Esophagus (tissue), 2 donors: ENCODE measurements at regions not wholly inside any gene's neighbourhood (a gene's known extent, or its start where the extent isn't known, plus 50 kb on each side); places are given as distances from the start of the nearest gene placed in this dataset.

Experiments used
- H3K27ac ChIP-seq, 2 donors: one replicate each; pipeline ENCODE4 v1.5.1; 2013; ENCODE audit warnings: low read depth in 2 of 2, mild to moderate bottlenecking in 2 of 2, inconsistent platforms in 1 of 2, low read length in 1 of 2, moderate library complexity in 1 of 2
- H3K27me3 ChIP-seq, 2 donors: one replicate each; pipeline ENCODE4 v1.6.1; 2013; ENCODE audit warnings: low read length in 2 of 2, control low read depth in 1 of 2, mild to moderate bottlenecking in 1 of 2; ENCODE audit not compliant: insufficient read depth in 2 of 2, control insufficient read depth in 1 of 2
- H3K36me3 ChIP-seq, 2 donors: one replicate each; pipeline ENCODE4 v1.6.1; 2013; ENCODE audit warnings: low read length in 1 of 2; ENCODE audit not compliant: control insufficient read depth in 2 of 2, insufficient read depth in 2 of 2
- H3K4me1 ChIP-seq, 2 donors: one replicate each; pipeline ENCODE4 v1.6.1; 2013; ENCODE audit warnings: low read length in 1 of 2; ENCODE audit not compliant: control insufficient read depth in 2 of 2, insufficient read depth in 2 of 2
- H3K4me3 ChIP-seq, 2 donors: one replicate each; pipeline ENCODE4 v1.5.1; 2013; ENCODE audit warnings: low read length in 2 of 2, mild to moderate bottlenecking in 2 of 2, low read depth in 1 of 2, moderate library complexity in 1 of 2
- H3K9me3 ChIP-seq, 2 donors: one replicate each; pipeline ENCODE4 v1.6.1; 2013; ENCODE audit warnings: mild to moderate bottlenecking in 2 of 2, low read depth in 1 of 2, low read length in 1 of 2, moderate library complexity in 1 of 2; ENCODE audit not compliant: control insufficient read depth in 2 of 2, insufficient read depth in 1 of 2
- WGBS, 2 donors: extraction: QIAGEN DNeasy Blood & Tissue Kit; methylation state at CpG; one replicate each; pipeline ENCODE4 v1.1.7; 2013; 5-methylcytosine and 5-hydroxymethylcytosine counted together
- donor health status: healthy with polysubstance abuse.
- donor health status: Bipolar disorder and iron deficiency.

DNA sequence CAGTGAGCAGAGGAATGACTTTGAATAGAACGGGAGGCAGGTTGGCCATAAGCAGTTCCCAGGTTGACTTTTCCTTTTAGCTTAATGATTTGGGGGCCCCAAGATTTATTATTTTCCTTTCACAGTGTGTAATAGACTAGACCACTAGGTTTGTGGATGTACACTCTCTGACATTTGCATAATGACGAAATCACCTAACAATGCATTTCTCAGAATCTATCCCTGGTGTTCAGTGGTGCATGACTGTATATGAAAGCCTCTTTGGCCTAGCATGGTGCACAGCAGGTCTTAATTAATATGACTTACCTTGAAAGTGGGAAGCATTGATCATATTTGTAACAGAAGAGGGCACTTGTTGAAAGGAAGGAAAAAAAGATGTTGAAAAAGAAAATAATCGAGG lies 761.9 kb downstream of the TYW1 start:
- Histone ChIP-seq H3K4me1 (no peaks in the 10 kb centered on the region), H3K27ac (no peak overlapping the region), H3K27me3 (no peaks in the 10 kb centered on the region), H3K36me3 (no peaks in the 10 kb centered on the region), H3K9me3 (no peaks in the 10 kb centered on the region), H3K4me3 (no peak overlapping the region)
- 75 to 83% methylated on average over 3 of the region's 3 CpGs for WGBS, 2 donors

DNA sequence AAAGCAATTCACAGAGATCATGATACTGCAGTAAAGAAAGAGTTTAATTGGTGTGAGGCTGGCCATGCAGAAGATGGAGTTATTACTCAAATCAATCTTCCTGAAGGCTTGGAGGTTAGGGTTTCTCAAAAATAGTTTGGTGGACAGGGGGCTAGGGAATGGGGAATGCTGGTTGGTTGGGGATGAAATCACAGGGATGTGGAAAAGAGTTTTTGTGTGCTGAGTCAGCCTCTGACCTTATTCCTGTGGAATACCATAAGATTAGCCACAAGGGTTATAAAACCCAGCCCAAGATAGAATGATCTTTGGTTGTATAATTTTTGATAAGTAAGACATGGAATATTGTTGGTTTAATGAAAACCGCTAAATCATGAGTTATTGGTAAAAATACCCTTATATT lies 764.3 kb downstream of the TYW1 start:
- 89 to 96% methylated on average over 1 of the region's 1 CpG for WGBS, 2 donors
- H3K4me3 ChIP-seq = no peak overlapping the region
- no peaks in the 10 kb centered on the region for H3K27me3 ChIP-seq

DNA sequence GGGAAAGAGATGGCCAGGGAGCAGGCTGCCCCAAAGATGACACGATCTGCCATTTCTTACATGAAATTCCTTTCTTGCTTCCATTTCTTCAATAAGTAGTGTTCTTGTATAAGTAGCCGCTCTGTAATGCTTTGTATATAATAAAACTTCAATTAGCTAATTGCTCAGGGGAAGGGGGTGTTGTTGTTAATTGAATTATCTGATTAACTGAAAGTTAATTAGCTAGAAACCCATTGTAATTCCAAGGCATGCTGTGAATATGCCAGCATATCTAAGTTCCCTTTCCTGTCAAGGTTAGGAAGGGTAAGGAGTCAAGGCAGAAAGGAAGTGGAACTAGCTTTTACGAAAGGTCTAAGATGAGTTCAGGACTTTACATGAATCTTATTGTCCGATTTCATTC lies 765.9 kb downstream of the TYW1 start:
- no peaks in the 10 kb centered on the region for H3K36me3 ChIP-seq
- H3K27me3 ChIP-seq = no peaks in the 10 kb centered on the region
- H3K27ac ChIP-seq = no peak overlapping the region
- H3K9me3 ChIP-seq = peaks cover 0 to 5% of the 10 kb centered on the region in 2 donors
- no peaks in the 10 kb centered on the region for H3K4me1 ChIP-seq
- WGBS, 2 donors = 83 to 86% methylated on average over 4 of the region's 4 CpGs
- H3K4me3 ChIP-seq = no peak overlapping the region

More for the DNA sequence above, 764.3 kb downstream of the TYW1 start:
- Histone ChIP-seq H3K9me3 (no peaks in the 10 kb centered on the region), H3K36me3 (no peaks in the 10 kb centered on the region), H3K27ac (no peak overlapping the region), H3K4me1 (no peaks in the 10 kb centered on the region)

DNA sequence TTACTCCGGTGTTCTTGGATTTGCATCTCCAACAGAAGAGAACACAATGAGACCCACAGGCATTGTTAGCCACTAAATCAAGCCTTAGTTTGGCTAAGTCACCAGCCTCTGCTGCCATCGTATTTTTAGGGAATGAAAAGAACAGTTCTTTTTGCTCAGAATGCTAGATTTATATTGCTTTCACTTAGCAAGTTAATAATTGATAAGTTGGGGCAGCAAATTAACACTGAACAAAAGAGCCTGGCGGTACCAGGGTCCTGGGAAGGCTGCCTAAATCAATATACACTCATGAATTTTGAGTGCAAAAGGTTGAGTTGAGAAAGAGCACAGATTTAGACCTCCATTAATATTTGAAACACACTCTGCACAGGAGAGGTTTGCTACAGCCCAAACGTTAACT lies 767.7 kb downstream of the TYW1 start:
- WGBS, 2 donors = 40 to 46% methylated on average over 4 of the region's 4 CpGs
- no peak overlapping the region for H3K27ac ChIP-seq
- H3K9me3 ChIP-seq = peaks cover 0 to 5% of the 10 kb centered on the region in 2 donors
- H3K4me3 ChIP-seq = no peak overlapping the region
- H3K27me3 ChIP-seq = no peaks in the 10 kb centered on the region
- H3K36me3 ChIP-seq = no peaks in the 10 kb centered on the region
- no peaks in the 10 kb centered on the region for H3K4me1 ChIP-seq

DNA sequence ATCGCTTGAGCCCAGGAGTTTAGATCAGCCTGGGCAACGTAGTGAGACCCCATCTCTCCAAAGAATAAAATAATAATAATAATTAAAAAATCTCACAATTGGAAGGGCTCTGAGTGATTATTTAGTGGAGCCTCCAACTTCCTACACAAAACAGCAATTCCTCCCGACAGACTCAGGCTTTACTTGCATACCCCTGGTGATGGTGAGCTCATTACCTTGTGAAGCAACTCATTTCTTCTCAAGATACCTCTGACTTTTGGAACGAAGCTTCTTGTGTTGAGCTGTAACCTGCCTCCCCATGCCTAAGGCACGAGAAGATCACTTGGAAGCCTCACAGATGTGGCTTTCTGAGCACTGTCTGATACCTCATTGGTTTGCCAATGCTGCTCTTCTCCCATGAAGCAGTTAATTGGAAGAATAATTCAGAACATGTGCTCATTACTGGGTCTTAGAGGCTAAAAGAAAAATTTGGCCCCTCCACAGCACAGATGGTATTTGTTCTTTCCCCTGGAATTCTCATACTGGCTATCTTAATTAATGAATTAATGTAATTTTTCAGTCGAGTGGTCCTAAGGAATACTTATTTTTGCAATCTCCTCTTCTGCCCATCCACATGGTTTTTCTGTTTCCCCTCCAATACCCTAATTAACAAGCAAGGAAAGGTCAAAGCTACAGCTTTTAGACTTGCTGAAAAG lies 769.0 kb downstream of the TYW1 start:
- Histone ChIP-seq H3K27ac (no peak overlapping the region), H3K4me3 (no peak overlapping the region), H3K27me3 (no peaks in the 10 kb centered on the region), H3K36me3 (no peaks in the 10 kb centered on the region), H3K4me1 (no peaks in the 10 kb centered on the region), H3K9me3 (peaks cover 0 to 8% of the 10 kb centered on the region in 2 donors)
- 80 to 85% methylated on average over 6 of the region's 6 CpGs for WGBS, 2 donors

DNA sequence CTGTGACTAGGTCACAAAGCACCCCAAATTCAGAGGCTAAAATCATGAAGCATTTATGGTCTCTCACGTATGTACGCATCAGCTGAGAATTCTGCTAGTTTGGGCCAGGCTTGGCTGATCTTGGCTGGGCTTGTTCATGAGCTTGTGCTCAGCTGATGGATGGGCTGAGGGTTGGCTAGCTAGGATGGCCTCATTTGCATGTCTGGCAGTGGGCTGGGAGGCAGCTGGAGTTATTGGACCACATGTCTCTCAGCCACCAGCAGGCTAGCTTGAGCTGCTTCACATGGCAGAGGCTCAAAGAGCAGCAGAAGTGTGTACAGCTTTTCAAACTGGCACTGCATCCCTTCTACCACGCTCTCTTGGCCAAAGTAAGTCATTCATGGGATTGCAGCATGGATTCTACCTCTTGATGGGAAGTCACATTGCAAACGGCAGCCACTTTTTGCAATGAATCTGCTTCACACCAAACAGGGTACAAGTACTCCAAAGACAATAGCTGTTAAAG lies 770.3 kb downstream of the TYW1 start:
- no peaks in the 10 kb centered on the region for H3K4me1 ChIP-seq
- 90 to 94% methylated on average over 4 of the region's 4 CpGs for WGBS, 2 donors
- H3K4me3 ChIP-seq = no peak overlapping the region
- H3K36me3 ChIP-seq = no peaks in the 10 kb centered on the region
- no peaks in the 10 kb centered on the region for H3K27me3 ChIP-seq
- no peak overlapping the region for H3K27ac ChIP-seq
- peaks cover 0 to 8% of the 10 kb centered on the region in 2 donors for H3K9me3 ChIP-seq

DNA sequence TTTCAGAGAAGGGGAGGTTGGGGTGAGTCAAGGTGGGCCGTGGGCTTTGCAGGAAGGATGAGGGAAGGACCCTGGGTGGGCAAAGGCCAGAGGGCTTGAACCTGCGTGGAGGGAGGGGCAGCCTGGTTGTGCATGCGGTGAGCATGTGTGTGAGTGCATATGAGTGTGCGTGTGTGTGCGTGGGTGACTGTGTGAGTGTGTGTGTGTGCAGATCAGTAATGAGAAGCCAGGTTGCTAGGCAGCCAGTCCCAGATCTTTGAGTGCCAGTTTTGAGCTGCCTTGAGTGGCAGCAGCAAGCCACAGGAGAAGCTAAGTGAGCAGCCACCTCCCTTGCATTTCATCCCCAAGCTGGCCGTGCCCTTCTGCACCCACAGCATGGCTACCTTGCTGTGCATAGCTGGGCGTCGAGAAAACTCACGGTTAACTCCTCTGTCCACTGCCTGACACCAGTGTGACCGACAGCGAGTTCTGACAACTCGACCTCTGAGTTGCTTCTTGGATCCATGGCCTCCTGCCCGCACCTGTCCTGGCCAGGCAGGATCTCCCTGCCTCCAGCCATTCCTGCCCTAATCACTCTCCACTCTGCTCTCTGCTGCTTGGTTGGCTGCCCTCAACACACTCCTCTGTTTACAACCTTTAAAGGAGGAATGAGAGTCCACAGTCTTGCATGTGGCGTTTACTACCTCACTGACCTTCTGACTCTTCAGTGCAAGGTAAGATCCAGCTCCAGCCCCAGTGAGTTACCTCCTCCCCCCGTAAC lies 775.4 kb downstream of the TYW1 start:
- Histone ChIP-seq H3K4me1 (no peaks in the 10 kb centered on the region), H3K27ac (no peak overlapping the region), H3K4me3 (no peak overlapping the region), H3K36me3 (no peaks in the 10 kb centered on the region), H3K27me3 (no peaks in the 10 kb centered on the region), H3K9me3 (peaks cover 0 to 4% of the 10 kb centered on the region in 2 donors)
- 82 to 83% methylated on average over 15 of the region's 15 CpGs for WGBS, 2 donors

DNA sequence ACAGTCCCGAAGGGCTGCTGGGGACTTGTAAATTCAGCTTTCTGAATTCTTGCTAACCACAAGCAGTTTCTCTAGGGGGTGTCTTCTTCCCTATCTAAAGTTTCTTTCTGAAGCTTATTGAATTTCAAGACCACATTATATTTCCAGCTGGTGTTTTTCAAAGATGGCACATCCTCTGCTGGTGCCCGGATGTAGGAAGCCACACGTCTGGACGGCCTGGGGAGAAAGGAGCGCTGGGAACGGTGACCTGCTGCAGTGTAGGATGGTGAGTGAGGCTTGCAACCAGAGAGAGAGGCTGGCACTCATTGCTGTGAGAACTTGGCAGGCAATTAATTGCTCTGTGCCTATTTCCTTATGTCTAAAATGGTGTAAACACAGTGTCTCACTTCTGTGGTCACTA lies 776.4 kb downstream of the TYW1 start:
- Histone ChIP-seq H3K36me3 (no peaks in the 10 kb centered on the region), H3K4me3 (no peak overlapping the region), H3K4me1 (no peaks in the 10 kb centered on the region), H3K27me3 (no peaks in the 10 kb centered on the region), H3K9me3 (peaks cover 0 to 2% of the 10 kb centered on the region in 2 donors), H3K27ac (no peak overlapping the region)
- WGBS, 2 donors = 60 to 62% methylated on average over 6 of the region's 6 CpGs

DNA sequence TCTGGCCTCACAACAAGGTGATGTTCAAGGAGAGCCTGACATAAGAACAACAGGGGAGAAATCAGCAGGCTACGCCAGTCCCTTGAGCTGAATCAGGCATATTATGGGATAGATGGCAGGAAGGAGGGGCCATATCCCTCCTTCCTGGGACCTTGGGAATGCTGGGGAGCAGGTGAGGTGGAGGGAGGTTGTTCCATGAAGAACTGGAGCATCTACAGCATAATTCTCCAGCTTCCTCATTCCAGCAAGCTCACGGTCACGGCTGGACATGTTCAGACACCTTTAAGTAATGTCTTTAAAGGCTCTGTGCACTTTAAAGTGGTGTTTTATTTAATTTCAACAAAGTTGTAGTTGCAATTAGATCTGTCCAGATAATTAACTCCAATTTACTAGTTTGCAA lies 780.5 kb downstream of the TYW1 start:
- H3K27ac ChIP-seq = no peak overlapping the region
- H3K36me3 ChIP-seq = no peaks in the 10 kb centered on the region
- no peaks in the 10 kb centered on the region for H3K27me3 ChIP-seq
- no peaks in the 10 kb centered on the region for H3K4me1 ChIP-seq
- H3K9me3 ChIP-seq = no peaks in the 10 kb centered on the region
- H3K4me3 ChIP-seq = no peak overlapping the region
- WGBS, 2 donors = 45 to 48% methylated on average over 3 of the region's 3 CpGs
